OCI-LY1 (cell line): ENCODE measurements at regions not wholly inside any gene's neighbourhood (a gene's known extent, or its start where the extent isn't known, plus 50 kb on each side); places are given as distances from the start of the nearest gene placed in this dataset.

Experiments used
- H2AFZ ChIP-seq: fragments of 200-600 bp; sonication (generic), shearing (Covaris generic); 2 replicates; pipeline ENCODE4 v1.6.0; 2014; ENCODE audit warnings: antibody characterized with exemption, mild to moderate bottlenecking, low read length
- H3F3A ChIP-seq: fragments of 200-600 bp; sonication (generic), shearing (Covaris generic); 2 replicates; pipeline ENCODE4 v1.6.0; 2014; ENCODE audit warnings: mild to moderate bottlenecking, antibody characterized with exemption, low read length, moderate library complexity; ENCODE audit not compliant: insufficient read depth
- H3K27ac ChIP-seq: fragments of 200-600 bp; sonication (generic); 2 replicates; pipeline ENCODE4 v1.5.1; 2014; ENCODE audit warnings: low read length, mixed run types, mild to moderate bottlenecking, low read depth; ENCODE audit not compliant: poor library complexity, severe bottlenecking
- H3K27me3 ChIP-seq: fragments of 200-600 bp; sonication (generic); 2 replicates; pipeline ENCODE4 v1.6.0; 2014; ENCODE audit warnings: antibody characterized with exemption, mild to moderate bottlenecking, low read length, moderate library complexity; ENCODE audit not compliant: insufficient read depth
- H3K36me3 ChIP-seq: fragments of 200-600 bp; sonication (generic); 2 replicates; pipeline ENCODE4 v1.6.1; 2014; ENCODE audit warnings: mild to moderate bottlenecking, antibody characterized with exemption, low read length, moderate library complexity, mixed read lengths; ENCODE audit not compliant: insufficient read depth
- H3K4me1 ChIP-seq: fragments of 200-600 bp; sonication (generic); 2 replicates; pipeline ENCODE4 v1.5.1; 2014; ENCODE audit warnings: mild to moderate bottlenecking, low read length, moderate library complexity; ENCODE audit not compliant: insufficient read depth, severe bottlenecking
- H3K4me2 ChIP-seq: fragments of 200-600 bp; sonication (generic), shearing (Covaris generic); 2 replicates; pipeline ENCODE4 v1.6.1; 2014; ENCODE audit warnings: low read length
- H3K4me3 ChIP-seq: fragments of 200-600 bp; sonication (generic); 2 replicates; pipeline ENCODE4 v1.5.1; 2014; ENCODE audit warnings: low read length, low read depth, mild to moderate bottlenecking, mixed read lengths; ENCODE audit not compliant: poor library complexity, severe bottlenecking
- H3K79me2 ChIP-seq: fragments of 200-600 bp; shearing (Covaris generic); 2 replicates; pipeline ENCODE4 v1.6.1; 2016; ENCODE audit warnings: mixed run types, low read length, mixed read lengths; ENCODE audit not compliant: insufficient read depth
- H3K9ac ChIP-seq: fragments of 200-600 bp; sonication (generic), shearing (Covaris generic); 2 replicates; pipeline ENCODE4 v1.6.1; 2014; ENCODE audit warnings: mild to moderate bottlenecking, low read length, mixed read lengths
- H3K9me2 ChIP-seq: fragments of 200-600 bp; sonication (generic), shearing (Covaris generic); 2 replicates; pipeline ENCODE4 v1.6.1; 2014; ENCODE audit warnings: low read depth, mild to moderate bottlenecking, low read length, mixed read lengths
- H3K9me3 ChIP-seq: fragments of 200-600 bp; shearing (Covaris generic); 2 replicates; pipeline ENCODE4 v1.6.1; 2014; ENCODE audit warnings: low read length, mixed read lengths
- H4K20me1 ChIP-seq: fragments of 200-600 bp; sonication (generic), shearing (Covaris generic); 2 replicates; pipeline ENCODE4 v1.6.0; 2016; ENCODE audit warnings: mild to moderate bottlenecking, low read length; ENCODE audit not compliant: insufficient read depth
- EZH2 ChIP-seq: fragments of 200-600 bp; sonication (generic), shearing (Covaris generic); IDR thresholded peaks from 2 replicates; pipeline ENCODE4 v1.8.0; 2017; ENCODE audit warnings: borderline replicate concordance, mixed run types, mild to moderate bottlenecking, antibody characterized with exemption, low read length, moderate library complexity, mixed read lengths
- TF ChIP-seq, protein P1 (sequence below): fragments of 200-600 bp; sonication (generic), shearing (Covaris generic); IDR thresholded peaks from 2 replicates; pipeline ENCODE4 v1.5.1; 2017; ENCODE audit warnings: mild to moderate bottlenecking, antibody characterized with exemption, low read length, moderate library complexity, mixed read lengths

DNA sequence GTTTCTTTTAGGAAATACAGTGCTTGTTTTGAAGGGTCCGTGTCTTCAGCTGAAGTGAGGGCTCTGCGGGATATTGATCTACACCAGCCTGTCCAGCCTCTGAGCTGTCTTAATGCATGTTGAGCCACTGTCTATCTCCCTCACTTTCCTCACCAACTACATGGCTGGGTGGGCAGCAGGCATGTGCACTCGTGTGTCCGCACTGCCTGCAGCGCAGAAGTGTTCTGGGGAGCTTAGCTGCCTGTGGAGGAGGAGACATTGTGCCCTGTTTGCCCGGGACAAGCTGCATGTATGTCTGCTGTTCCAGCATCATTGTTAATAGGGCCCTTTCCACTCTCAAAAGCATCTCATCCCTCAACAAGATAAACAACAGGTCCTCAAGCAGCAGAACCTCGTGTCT lies 133.1 kb upstream of the EEPD1 start:
- no peaks in the 10 kb centered on the region for H3F3A ChIP-seq

DNA sequence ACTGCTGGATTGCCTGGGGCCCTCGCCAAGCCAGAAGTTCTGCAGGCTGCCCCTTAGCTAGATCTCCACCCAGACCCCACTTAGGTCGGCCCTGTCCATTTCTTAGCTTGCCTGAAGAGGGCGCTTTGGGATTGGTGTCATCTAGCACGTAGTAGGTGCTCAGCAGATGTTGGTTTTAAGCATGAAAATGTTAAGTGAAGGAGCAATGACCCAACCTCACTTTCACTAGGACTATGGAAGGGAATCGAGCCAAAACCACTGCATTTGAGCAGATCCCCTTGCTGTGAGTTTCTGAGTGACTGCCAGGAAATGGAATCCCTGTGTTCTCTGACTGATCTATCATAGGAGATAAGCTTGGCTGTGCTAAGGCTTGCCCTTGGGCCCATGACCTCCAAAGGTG lies 131.7 kb upstream of the EEPD1 start:
- Histone ChIP-seq H4K20me1 (no peaks in the 10 kb centered on the region), H3K4me2 (no peak overlapping the region), H3K4me1 (no peaks in the 10 kb centered on the region), H3K9me3 (no peaks in the 10 kb centered on the region), H3F3A (no peaks in the 10 kb centered on the region), H3K79me2 (no peaks in the 10 kb centered on the region), H3K9me2 (no peaks in the 10 kb centered on the region), H3K27me3 (0 out of 2 replicates have a peak, but pooled peaks cover 3% of the 10 kb centered on the region), H3K27ac (no peak overlapping the region), H3K9ac (no peak overlapping the region), H2AFZ (no peak overlapping the region), H3K36me3 (no peaks in the 10 kb centered on the region), H3K4me3 (no peak overlapping the region)
- TF ChIP-seq, protein P1, sequence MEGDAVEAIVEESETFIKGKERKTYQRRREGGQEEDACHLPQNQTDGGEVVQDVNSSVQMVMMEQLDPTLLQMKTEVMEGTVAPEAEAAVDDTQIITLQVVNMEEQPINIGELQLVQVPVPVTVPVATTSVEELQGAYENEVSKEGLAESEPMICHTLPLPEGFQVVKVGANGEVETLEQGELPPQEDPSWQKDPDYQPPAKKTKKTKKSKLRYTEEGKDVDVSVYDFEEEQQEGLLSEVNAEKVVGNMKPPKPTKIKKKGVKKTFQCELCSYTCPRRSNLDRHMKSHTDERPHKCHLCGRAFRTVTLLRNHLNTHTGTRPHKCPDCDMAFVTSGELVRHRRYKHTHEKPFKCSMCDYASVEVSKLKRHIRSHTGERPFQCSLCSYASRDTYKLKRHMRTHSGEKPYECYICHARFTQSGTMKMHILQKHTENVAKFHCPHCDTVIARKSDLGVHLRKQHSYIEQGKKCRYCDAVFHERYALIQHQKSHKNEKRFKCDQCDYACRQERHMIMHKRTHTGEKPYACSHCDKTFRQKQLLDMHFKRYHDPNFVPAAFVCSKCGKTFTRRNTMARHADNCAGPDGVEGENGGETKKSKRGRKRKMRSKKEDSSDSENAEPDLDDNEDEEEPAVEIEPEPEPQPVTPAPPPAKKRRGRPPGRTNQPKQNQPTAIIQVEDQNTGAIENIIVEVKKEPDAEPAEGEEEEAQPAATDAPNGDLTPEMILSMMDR: peak; percentile 62
- no peak for TF ChIP-seq EZH2

More for the DNA sequence above, 133.1 kb upstream of the EEPD1 start:
- H3K27ac ChIP-seq: no peak overlapping the region
- no peaks in the 10 kb centered on the region for H4K20me1 ChIP-seq
- H3K9ac ChIP-seq: no peak overlapping the region
- H3K4me2 ChIP-seq: no peak overlapping the region
- H3K9me3 ChIP-seq: no peaks in the 10 kb centered on the region
- H3K9me2 ChIP-seq: no peaks in the 10 kb centered on the region
- H3K36me3 ChIP-seq: no peaks in the 10 kb centered on the region
- H3K79me2 ChIP-seq: no peaks in the 10 kb centered on the region
- H3K4me3 ChIP-seq: no peak overlapping the region
- no peak for TF ChIP-seq EZH2
- TF ChIP-seq, protein P1: no peak
- H3K4me1 ChIP-seq: no peaks in the 10 kb centered on the region
- no peak overlapping the region for H2AFZ ChIP-seq
- 0 out of 2 replicates have a peak, but pooled peaks cover 6% of the 10 kb centered on the region for H3K27me3 ChIP-seq

DNA sequence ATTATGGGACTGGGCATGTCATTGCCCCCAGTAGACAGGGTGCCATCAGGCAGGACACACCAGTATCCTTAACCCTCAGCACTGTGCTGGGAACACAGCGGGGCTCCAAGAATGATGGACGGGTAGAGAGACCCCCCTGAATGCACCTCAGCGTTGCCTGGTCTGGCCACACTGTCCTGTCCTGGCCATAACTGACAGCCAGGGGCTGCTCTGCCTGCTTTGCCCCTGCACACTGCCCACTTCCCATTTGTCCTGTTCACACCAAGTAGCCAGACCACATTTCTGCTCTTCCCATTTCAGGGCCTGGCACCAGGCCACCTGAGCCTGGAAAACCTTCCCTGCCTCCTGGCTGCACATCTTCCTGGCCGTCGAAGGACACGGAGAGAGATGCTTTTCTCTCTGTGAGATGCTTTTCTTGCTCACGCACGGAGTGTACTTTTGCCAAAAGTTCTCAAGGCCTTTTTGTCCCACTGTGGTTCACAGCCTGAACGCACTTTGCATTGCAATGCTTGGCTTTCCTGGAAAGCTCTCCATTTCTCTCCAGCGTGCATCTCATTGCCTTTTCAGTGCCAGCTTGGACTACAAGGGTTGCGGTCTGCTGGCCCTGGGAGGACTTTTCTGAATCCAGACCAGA lies 131.0 kb upstream of the EEPD1 start:
- Histone ChIP-seq H3K9me2 (no peaks in the 10 kb centered on the region), H3K27me3 (no peaks in the 10 kb centered on the region), H3K36me3 (no peaks in the 10 kb centered on the region), H4K20me1 (no peaks in the 10 kb centered on the region), H3K4me3 (no peak overlapping the region), H3F3A (no peaks in the 10 kb centered on the region), H2AFZ (no peak overlapping the region), H3K27ac (no peak overlapping the region), H3K9me3 (no peaks in the 10 kb centered on the region), H3K79me2 (no peaks in the 10 kb centered on the region), H3K9ac (no peak overlapping the region), H3K4me2 (no peak overlapping the region), H3K4me1 (no peaks in the 10 kb centered on the region)
- no peak for TF ChIP-seq EZH2
- TF ChIP-seq, protein P1: no peak
